Stimulated activated CD4-positive, alpha-beta T cell treated with anti-CD3 and anti-CD28 coated beads, Interleukin-15, amount 100 ng/mL, for 24 hours (primary cell): ENCODE measurements at regions not wholly inside any gene's neighbourhood (a gene's known extent, or its start where the extent isn't known, plus 50 kb on each side); places are given as distances from the start of the nearest gene placed in this dataset.
A peak's percentile ranks its signal among the peaks of the same experiment; 100 is the strongest.

ENCODE experiments used
- DNase-seq: peaks from one replicate; pipeline ENCODE4 v3.0.0-alpha.2; 2020

DNA sequence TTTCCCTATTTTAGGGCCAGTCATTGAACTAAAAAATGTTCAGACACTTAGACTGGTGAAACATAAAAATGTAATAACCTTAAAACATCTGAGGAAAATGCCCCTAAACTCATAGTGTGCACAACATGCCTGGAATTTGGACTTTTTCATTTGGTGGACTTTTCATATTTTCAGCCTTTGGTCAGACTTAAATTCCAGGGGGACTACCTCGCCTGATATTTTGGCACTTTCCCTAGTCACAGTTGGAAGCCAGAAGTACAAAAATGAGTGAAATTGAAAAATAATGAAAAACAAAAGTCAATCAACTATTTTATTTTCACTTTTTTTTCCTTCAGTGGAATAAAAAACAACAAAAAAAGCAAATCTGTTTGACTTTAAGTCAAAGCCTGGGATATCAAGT lies 256.2 kb downstream of the ACTL7B start:
- DNase-seq: no peak

DNA sequence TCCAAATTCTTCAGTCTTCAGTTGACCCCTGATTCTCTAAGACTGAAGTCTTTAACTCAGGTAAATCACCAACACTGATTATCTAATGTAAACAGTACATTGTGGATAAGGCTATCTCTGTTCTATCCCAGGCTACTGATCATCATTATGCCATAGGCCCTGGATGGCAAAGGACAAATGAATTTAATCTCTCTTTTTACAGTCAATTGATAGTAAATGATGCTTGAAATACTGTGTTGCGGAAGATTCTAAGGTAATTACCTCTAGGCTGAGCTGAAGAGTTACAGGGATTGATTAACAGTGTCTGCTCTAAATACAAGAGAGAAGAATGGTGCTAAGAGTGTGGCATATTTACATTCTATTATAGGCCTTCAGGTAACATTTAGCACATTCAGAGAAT lies 264.7 kb downstream of the ACTL7B start:
- DNase-seq: no peak

DNA sequence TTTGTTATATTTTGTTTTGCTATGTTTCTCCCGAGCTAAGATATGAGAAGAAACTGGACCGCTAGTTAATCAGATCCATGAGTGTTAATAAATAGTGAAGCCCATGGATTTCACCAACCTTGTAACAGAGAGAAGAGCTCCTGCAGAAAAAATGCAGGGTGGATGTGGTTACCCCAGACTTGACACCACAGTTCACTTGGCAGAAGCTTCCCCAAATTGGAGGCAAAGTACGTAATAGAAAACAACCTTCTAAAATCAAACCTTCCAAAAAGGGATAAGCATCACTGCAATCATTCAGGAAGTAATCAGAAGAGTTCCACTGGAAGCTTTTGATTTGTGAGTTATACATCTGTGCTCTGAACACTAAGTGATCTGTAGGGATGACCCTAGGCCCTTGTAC lies 267.5 kb downstream of the ACTL7B start:
- DNase-seq: no peak

DNA sequence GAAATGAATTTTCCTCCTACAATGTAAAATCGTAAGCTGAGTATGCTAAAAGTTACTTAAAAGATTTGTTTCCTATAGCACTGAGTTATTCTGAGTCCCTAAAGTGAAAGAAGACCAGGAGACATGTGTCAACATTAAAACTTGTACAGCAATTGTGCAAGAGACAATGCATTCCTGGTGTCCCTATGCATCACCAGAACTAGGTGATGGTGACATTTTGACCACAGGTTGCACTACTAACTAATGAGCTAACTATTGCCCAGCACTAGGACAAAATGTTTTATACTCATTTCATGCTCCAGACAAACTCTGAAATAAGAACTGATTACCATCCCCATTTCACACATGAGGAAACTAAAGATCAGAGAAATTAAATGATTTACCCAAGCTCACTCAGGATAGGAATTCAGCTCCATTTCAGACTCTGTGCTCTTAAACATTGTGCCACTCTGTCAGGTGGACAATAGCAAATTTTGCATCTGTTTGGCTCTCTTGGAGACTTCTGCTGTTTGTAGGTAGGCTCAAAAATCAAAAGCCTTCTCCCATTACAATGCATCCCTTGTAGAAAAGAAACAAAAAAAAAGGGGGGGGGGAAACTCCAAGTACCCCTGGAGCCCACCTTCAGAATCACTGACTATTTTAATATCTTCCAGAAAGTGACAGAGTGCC lies 269.2 kb downstream of the ACTL7B start:
- DNase-seq: no peak

DNA sequence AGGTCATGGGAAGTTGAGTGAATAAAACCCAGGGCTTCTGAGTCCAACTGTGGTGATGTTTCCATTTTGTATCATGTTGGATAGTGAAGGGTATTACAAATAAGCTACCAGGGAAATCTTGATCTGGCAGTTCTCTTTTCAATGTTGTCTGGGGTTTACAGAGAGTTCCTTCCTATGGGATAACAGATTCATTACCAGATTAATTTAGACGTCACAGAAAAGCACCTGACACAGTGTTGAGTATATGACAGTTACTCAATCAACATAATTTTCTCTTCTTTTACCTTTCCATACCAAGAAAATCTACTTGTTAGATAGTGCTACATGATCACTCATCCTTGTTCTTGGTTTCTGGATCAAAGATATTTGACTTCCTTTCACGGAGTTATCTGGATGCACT lies 270.9 kb downstream of the ACTL7B start:
- DNase-seq: no peak

DNA sequence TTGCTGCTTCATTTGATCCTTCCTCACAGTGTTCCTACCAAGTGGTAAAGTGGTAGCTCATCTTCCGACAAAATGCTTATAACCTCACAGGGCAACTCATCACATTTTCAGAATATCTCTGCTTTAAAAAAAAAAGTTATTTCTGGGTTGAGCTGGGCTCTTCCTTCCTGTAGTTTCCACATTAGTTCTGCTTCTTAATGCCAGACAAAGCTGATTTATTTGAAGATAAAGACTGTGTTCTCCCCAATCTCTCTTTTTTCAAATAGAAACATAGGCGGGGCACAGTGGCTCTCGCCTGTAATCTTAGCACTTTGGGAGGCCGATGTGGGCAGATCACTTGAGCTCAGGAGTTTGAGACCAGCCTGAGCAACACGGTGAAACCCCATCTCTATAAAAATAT lies 273.1 kb downstream of the ACTL7B start:
- no peak for DNase-seq

DNA sequence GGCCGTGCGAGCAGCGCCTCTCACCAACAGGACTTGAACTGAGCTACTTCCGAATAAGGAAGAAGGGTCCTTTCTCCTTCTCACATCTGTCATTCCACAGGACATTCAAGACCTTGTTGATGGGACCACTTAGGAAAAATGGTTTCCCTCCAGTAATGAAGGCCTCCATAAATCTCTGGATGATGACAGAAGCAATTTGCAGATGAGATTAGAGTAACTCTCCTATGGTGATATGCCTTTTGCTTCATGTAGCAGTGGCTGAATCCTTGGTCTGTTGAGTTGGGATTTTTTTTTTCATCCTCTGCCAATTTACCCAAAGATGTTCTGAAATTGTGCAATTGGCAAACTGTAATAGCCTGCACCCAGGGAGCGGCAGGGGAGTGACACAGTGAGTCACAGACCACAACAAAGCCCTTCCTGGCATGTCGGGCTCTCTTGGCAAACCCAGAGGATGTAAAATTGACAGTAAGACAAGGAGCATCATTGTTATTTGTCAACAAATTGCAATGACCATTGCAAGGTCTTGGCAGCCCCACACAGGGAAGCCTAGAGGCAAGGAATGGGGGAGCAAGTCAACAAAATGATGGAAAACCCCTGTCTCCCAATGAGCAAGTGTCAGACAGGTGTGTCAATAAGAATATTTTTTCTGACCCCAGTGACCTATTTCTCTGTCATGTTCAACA lies 275.9 kb downstream of the ACTL7B start:
- no peak for DNase-seq

DNA sequence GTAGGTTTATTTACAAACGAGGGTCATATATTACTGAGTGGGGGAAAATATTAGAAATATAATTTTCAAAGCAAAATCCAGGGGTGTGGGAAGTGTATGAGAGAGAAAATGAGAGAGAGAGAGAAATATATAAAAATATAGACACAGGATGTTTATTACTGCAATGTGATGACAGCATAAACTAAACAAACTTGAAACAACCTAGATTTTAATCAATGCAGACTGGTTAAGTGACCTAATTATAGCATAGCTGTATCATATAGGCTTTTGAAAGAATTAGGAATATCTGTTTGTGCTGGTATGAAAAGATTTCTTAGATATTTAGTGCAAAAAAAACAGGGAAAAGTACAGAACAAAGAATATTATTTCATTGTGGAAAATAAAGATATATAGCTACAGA lies 280.5 kb downstream of the ACTL7B start:
- no peak for DNase-seq

DNA sequence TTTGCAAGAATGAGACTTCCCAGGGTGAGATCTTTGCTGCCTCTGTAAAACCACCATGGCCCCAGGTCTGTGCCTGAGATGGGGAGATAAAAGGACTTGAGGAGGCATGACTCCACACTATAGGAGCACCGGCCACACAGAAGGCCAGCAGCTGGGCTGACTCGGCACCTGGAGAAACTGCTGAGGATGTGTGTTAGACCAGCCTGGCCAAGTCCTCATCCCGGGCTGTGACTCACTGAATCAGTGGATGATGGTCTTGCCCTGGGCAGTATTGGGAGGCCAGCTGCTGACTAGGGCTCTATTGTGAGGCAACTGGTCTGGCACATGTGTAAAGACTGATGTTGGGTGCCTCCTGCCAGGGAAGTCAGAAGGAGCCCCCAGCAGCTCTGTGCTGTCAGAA lies 286.2 kb downstream of the ACTL7B start:
- no peak for DNase-seq

DNA sequence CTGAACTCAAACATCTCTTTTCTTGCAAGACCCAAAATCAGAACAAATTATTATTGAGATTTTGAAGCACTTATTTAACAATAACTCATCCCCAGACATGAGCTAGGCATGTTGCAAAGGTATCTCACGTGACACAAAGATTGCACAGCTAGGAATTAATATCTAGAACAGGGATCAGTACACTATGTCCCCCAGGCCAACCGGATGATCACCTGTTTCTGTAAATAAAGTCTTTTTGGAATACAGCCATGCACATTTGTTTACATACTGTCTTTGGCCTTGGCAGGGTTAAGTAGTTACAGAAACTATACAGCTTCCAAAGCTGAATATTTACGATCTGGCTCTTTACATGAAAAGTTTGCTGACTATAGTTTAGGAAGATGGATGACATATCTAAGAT lies 287.7 kb downstream of the ACTL7B start:
- DNase-seq: no peak

DNA sequence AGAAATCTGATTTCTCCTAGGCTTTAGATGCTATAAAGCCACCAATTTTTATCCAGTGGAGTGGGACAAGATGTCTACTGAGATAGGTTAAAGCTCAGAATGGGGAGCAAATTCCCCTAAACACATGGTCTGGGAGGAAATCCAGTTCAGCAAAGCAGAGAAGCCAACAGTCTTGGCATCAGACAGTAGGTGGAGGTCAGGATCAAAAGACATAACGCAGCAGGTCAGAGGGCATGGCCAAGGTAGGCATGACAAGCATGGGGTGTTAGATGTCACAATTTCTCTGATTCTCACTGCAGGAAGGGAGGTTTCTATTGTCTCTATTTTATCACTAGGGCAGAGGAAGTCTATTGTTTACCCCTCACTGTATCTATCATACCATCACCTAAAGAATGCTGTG lies 288.2 kb downstream of the ACTL7B start:
- no peak for DNase-seq

DNA sequence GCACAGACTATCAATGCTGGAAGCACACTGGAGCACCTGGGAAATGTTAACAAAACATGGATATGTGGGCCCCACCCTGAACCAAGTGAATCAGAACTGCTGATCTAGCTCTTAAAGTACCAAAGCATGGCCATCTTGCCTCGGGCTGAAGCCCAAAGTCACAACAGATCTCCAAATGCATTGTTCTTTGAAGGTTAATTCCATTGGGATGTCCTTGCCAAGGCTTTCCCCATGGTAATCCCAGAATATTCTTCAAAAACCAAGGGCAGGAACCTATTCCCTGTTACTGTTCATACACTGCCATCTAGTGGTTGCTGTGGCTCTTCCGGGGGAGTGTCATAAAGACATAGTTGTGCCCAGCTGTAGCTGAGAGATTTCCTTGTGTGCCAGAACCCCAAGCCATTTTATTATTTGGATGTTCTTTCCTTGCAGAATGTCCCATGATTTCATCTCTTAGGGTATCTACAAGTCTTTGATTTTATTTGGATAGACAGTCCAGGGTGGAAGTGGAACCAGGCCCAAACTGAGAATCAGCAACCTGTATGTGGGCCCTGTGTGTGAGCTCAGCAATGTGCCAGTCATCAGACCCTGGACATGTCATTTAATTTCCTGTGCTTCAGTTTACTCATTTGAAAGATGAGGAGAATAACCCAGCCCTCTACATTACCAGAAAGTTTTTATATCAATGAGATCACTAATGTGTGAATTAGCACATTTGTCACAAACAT lies 290.0 kb downstream of the ACTL7B start:
- DNase-seq: peak; percentile 20

DNA sequence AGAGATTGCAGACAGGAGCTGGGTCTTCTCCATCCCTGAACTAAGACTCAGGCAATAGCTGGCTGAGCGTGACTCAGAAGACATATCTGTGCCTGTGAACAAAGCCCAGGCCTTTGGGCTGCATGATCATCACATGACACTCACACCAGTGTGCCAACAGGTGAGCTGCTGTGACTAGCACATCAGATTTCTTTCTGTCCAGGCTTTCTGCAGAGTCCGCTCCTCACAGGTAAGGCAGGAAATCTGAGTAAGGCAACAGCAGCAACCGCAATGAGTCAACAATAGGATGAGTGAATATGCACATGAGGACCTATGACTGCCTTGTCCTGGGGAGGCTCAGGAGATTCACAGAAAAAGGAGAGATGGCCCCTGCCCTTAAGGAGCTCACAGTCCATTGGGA lies 293.6 kb downstream of the ACTL7B start:
- DNase-seq: no peak

DNA sequence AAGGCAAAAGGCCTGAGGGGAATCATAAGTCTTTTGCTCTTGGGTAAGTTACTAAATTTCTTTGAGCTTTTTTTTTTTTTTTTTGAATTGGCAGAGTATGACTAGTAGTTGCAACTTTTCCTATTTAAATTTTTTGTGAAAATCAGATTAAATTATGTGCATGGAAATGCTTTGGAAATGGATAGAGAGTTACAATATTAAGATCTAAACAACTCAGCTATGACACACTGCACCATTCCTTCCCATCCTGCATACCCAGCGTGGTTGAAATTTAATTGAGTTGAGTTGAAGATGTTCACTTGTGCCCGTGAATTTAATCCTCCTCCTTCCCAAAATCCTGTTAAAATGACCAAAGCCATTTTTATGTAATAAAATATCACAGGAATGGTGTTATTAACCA lies 296.4 kb downstream of the ACTL7B start:
- DNase-seq: no peak

DNA sequence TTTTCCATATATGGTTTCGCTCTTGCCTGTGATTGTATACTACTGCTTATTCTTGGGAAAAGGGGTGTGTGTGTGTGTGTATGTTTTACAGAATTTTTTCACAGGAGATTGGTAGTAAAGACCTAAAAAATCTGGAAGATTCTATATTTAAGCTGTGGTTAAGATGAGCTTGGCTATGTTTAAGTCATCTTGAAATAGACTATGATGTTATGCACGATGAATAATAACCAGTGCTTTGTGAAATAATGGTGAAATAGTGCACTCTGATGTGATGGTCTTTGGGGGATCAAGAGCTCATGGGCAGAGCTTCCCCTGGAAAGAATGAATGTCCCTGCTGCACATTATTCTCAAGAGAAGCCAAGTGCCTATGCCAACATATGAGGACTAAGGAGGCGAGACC lies 301.0 kb downstream of the ACTL7B start:
- DNase-seq: no peak

DNA sequence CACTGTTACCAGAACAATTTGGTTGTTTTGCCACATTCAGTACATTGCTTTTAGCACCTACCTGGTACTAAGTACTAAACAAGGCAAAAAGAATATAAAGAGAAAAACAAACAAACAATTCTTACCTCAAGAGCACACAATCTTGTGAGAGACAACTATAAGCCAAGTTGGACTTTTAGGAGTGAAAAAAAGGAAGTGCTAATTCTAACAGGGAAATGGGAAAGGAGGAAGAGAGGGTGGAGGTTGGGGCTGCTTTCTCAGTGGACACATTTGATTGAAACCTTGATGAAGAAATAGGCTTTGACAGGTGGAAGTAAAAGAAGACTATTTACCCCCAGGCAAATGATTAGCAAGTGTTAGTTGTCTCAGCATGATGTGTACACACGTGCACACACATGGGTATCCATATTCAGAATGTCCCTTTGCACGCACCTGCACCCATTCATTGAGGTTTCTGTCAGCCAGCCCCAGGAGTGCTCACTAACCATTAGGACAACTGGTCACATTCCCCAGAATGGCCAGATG lies 302.6 kb downstream of the ACTL7B start:
- DNase-seq: no peak

DNA sequence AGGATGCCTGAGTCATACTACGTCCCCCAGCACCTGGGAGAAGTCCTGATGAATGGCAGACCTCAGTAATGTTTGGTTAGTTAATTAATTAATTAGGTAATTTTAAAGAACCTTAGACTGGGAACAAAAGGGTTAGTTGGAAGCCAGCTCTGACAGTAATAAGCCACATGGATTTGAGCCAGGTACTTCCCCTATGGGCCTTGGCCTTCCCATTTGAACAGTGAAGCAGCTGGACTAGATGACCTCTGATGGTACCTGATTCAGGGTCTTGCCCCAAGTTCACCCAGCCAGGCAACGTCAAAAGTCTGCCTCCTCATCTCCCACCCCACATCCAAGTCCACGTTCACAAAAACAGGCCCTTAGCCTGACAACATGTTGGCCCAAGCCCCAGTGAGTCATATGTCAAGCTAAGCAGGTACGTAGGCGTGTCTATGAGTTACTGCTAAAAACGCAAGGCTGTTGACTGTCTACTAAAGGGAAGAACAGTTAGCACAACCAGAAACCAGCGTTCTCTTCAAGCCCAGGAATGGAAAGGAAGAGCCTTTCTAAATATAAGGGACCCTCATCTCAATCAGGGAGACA lies 303.2 kb downstream of the ACTL7B start:
- no peak for DNase-seq

DNA sequence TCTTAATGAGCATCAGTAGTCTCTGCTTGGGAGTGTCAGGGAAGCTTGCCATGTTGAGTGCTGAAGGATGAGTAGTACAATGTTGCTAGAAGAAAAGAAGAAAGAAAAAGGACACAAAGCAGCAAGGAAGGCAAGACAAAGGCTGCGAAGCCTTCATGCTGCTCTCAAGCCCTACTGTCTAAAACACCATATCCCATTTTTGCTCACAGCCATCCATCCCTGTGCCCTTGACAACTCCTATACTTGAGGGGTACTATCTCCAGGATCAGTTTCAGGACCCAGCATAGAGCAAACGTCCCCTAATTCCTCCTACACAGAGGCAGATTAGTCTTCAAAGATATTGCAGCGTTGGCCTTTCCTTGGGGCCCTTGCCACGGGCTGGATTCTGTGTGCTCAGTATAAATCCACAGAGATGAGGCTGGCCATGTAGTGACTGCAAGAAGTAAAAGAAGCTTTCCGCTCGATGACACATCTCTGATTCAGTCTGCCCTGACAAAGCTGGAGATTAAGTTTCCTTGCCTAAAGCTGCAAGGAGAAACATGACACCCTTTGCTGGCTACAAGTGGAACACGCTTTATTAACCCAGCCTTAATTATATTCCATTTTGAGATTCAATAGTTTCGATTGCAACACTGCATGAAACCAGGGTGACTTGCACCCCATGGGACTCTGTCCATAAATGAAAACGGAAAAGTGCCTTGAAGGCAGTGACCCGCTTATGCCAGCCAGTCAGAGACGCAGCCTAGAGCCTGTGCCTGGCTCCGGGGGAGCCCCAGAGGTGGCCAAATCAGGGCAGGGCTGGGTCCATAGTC lies 304.6 kb downstream of the ACTL7B start:
- no peak for DNase-seq

DNA sequence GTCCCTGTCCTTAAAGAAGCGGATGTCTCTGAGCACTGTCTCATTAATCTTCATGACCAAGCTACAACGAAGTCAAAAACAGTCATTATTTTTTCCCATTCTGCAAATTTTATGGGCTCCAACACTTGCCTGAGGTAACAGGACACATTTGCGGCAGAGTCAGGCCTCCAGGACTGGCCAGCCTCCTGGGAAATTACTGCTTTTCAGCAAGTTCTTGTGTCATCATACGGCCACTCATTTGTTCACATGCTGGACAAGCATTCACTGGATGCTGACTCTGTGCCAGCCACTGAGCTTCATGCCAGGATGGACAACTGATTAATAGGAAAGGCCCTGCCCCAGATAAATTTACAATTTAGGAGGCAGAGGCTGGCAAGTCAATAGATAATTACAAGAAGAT lies 305.7 kb downstream of the ACTL7B start:
- no peak for DNase-seq

DNA sequence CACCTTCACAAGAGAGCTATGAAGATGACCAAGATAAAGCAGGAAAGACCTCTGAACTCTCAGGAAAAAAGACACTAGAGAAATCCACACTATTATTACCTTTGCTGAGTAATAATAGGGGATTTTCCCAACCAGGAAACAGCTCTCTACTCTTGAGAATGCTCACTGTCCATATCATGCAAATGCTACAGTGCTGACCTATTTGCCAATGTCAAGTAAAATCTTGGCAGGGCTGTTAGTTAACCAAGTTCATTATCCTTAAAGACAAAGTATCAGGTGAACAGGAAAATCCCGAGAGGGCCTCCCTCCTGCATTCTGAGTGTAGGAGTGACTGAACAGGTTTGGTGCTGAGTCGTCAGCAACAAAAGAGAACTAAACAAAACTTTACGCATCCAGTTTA lies 306.6 kb downstream of the ACTL7B start:
- DNase-seq: no peak

DNA sequence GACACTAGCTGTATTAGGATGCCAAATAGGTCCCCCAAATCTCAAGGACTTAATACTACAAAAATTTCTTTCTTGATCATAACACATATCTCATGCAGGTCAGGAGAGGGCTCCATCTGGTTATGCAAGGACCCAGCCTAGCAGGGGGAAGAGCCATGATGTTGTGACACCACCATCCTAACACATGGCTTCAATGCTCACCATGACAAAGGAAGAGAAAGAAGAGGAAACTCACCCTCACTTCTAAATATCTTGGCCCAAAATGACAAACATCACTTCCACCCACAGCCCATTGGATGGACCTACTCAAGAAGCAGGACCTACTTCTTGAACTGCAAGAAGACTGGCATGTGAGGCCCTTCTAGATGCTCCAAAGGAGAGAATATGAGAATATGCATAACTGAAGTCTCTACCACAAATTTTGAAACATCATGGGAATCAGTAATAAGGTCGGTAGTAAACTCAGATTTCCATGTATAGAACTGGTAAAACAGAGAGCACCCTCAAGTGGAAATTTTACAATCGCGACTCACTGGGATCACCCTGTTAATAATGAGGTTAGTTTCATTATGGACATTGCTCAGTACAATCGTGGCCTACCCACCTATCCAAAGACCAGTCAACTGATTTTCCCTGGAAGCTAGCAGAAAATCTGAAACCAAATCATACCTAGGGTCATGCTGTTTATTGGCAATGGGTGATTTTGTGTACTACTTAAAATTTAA lies 308.2 kb downstream of the ACTL7B start:
- no peak for DNase-seq

DNA sequence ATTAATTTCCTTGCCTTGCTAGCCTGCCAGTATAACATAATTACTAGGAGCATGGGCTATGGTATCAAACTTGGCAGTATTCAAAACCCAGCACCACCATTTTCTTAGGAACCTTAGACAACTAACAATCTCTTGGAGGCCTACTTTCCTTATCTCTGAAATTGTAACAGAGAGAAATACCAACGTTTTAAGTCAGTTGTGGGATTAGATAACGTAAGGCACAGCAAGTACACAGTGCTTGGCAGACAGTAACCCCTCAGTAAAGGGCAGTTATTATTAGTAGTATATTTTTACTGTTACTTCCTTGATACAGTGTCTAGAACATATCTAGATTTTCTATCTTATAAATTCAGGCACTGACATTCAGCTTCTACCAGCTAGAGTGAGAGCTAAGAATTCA lies 309.6 kb downstream of the ACTL7B start:
- no peak for DNase-seq
